GM23338 (cell line): ENCODE measurements at regions not wholly inside any gene's neighbourhood (a gene's known extent, or its start where the extent isn't known, plus 50 kb on each side); places are given as distances from the start of the nearest gene placed in this dataset.

Experiments
- ATAC-seq: fragments of 200-7000 bp; cut with Tn5 transposase; 3 replicates; pipeline ENCODE4 v1.9.1; 2020
- DNase-seq: peaks from one replicate; pipeline ENCODE4 v3.0.0-alpha.2; 2015; ENCODE audit warnings: low spot score
- H2AFZ ChIP-seq: fragments of 200-600 bp; sonication (generic); 2 replicates; pipeline ENCODE4 v1.8.0; 2016; ENCODE audit warnings: antibody characterized with exemption, mild to moderate bottlenecking, moderate library complexity
- H3F3A ChIP-seq: fragments of 200-600 bp; sonication (generic); replicated peaks from 2 replicates; pipeline ENCODE4 v1.8.0; 2017; ENCODE audit warnings: antibody characterized with exemption, mixed run types, low read depth
- H3K27ac ChIP-seq: fragments of 200-600 bp; sonication (generic); 2 replicates; pipeline ENCODE4 v1.6.1; 2016; ENCODE audit warnings: low read depth
- H3K27me3 ChIP-seq: fragments of 200-600 bp; sonication (generic); 2 replicates; pipeline ENCODE4 v1.8.0; 2016; ENCODE audit warnings: mild to moderate bottlenecking, mixed run types, moderate library complexity; ENCODE audit not compliant: insufficient read depth
- H3K36me3 ChIP-seq: fragments of 200-600 bp; sonication (generic); 2 replicates; pipeline ENCODE4 v1.8.0; 2016; ENCODE audit warnings: mild to moderate bottlenecking; ENCODE audit not compliant: insufficient read depth
- H3K4me1 ChIP-seq: fragments of 200-600 bp; sonication (generic); 2 replicates; pipeline ENCODE4 v1.8.0; 2016; ENCODE audit warnings: mild to moderate bottlenecking, moderate library complexity; ENCODE audit not compliant: insufficient read depth
- H3K4me2 ChIP-seq: fragments of 200-600 bp; sonication (generic); 2 replicates; pipeline ENCODE4 v1.7.1; 2017; ENCODE audit warnings: mixed run types
- H3K4me3 ChIP-seq: fragments of 200-600 bp; sonication (generic); 2 replicates; pipeline ENCODE4 v1.6.1; 2016; ENCODE audit warnings: mixed run types
- H3K79me2 ChIP-seq: fragments of 200-600 bp; sonication (generic); replicated peaks from 2 replicates; pipeline ENCODE4 v1.8.0; 2017; ENCODE audit warnings: mild to moderate bottlenecking; ENCODE audit not compliant: insufficient read depth
- H3K9me2 ChIP-seq: fragments of 200-600 bp; sonication (generic); 2 replicates; pipeline ENCODE4 v1.8.0; 2017; ENCODE audit not compliant: insufficient read depth
- H4K20me1 ChIP-seq: fragments of 200-600 bp; sonication (generic); replicated peaks from 2 replicates; pipeline ENCODE4 v1.8.0; 2017; ENCODE audit warnings: mild to moderate bottlenecking; ENCODE audit not compliant: insufficient read depth
- H3K27ac Mint-ChIP-seq: 2 replicates; pipeline ENCODE4 v1.8.0; 2020; ENCODE audit warnings: inconsistent platforms, mild to moderate bottlenecking, moderate library complexity, mixed read lengths
- H3K27me3 Mint-ChIP-seq: 3 replicates; pipeline ENCODE4 v1.8.0; 2022; ENCODE audit warnings: low read depth, mild to moderate bottlenecking, moderate library complexity, mixed read lengths, inconsistent platforms; ENCODE audit not compliant: insufficient read depth, poor library complexity
- H3K36me3 Mint-ChIP-seq: 3 replicates; pipeline ENCODE4 v1.8.0; 2021; ENCODE audit warnings: low read depth, mild to moderate bottlenecking, inconsistent platforms, moderate library complexity, mixed read lengths
- H3K4me1 Mint-ChIP-seq: 3 replicates; pipeline ENCODE4 v1.8.0; 2020; ENCODE audit warnings: mild to moderate bottlenecking, inconsistent platforms, mixed read lengths
- H3K4me3 Mint-ChIP-seq: 3 replicates; pipeline ENCODE4 v1.8.0; 2021; ENCODE audit warnings: moderate library complexity, mild to moderate bottlenecking, inconsistent platforms, mixed read lengths
- H3K9me3 Mint-ChIP-seq: 3 replicates; pipeline ENCODE4 v1.8.0; 2020; ENCODE audit warnings: moderate library complexity, mild to moderate bottlenecking, inconsistent platforms, mixed read lengths
- CREB1 ChIP-seq: fragments of 250-450 bp; sonication (Bioruptor Pico); IDR thresholded peaks from 2 replicates; pipeline ENCODE4 v1.5.0; 2020; ENCODE audit warnings: low read depth, mild to moderate bottlenecking, moderate library complexity
- EZH2 ChIP-seq: fragments of 200-600 bp; sonication (generic); IDR thresholded peaks from one replicate; pipeline ENCODE4 v1.8.0; 2017; ENCODE audit warnings: antibody characterized with exemption, mild to moderate bottlenecking, low read depth; ENCODE audit not compliant: unreplicated experiment
- EZH2phosphoT487 ChIP-seq: fragments of 200-600 bp; sonication (generic); IDR thresholded peaks from one replicate; pipeline ENCODE4 v1.8.1; 2018; ENCODE audit warnings: antibody characterized with exemption; ENCODE audit not compliant: unreplicated experiment
- JUNB ChIP-seq: IDR thresholded peaks from one replicate; pipeline ENCODE4 v1.6.1; 2016; ENCODE audit warnings: antibody characterized with exemption; ENCODE audit not compliant: unreplicated experiment
- NANOG ChIP-seq: IDR thresholded peaks from 2 replicates; pipeline ENCODE4 v1.6.1; 2016; ENCODE audit warnings: antibody characterized with exemption, borderline replicate concordance
- POLR2AphosphoS5 ChIP-seq: IDR thresholded peaks from 2 replicates; pipeline ENCODE4 v1.6.1; 2016; ENCODE audit warnings: antibody characterized with exemption, low read depth
- ZNF114 ChIP-seq: fragments of 250-450 bp; sonication (Bioruptor Pico); IDR thresholded peaks from 2 replicates; pipeline ENCODE4 v1.5.0; 2020; ENCODE audit warnings: mild to moderate bottlenecking, moderate library complexity
- ZNF331 ChIP-seq: fragments of 250-450 bp; sonication (Bioruptor Pico); IDR thresholded peaks from 2 replicates; pipeline ENCODE4 v1.5.0; 2020; ENCODE audit warnings: low read depth, mild to moderate bottlenecking, moderate library complexity
- TF ChIP-seq, protein P1 (sequence below): IDR thresholded peaks from 2 replicates; pipeline ENCODE4 v1.6.1; 2016; ENCODE audit warnings: antibody characterized with exemption
- TF ChIP-seq, protein P2 (sequence below), 2 experiments: fragments of 200-600 bp in 1 of 2; sonication (generic) in 1 of 2; conservative IDR thresholded peaks; 2 replicates each; pipeline versions ENCODE4 v1.5.1 to v1.6.1; 2016 to 2017; ENCODE audit warnings: antibody characterized with exemption in 2 of 2, low read depth in 2 of 2, mild to moderate bottlenecking in 2 of 2, moderate library complexity in 1 of 2
- TF ChIP-seq, protein P3 (sequence below): fragments of 250-450 bp; sonication (Bioruptor Pico); IDR thresholded peaks from 2 replicates; pipeline ENCODE4 v1.5.0; 2020; ENCODE audit warnings: mild to moderate bottlenecking, moderate library complexity
- TF ChIP-seq, protein P4 (sequence below): IDR thresholded peaks from one replicate; pipeline ENCODE4 v1.6.1; 2018; ENCODE audit warnings: antibody characterized with exemption; ENCODE audit not compliant: unreplicated experiment

- TF ChIP-seq ZNF331 (no peak), POLR2AphosphoS5 (no peak), JUNB (no peak), NANOG (no peak), EZH2 (no peak), EZH2phosphoT487 (no peak), CREB1 (CRISPR knock-in tag) (no peak), ZNF114 (CRISPR knock-in tag) (no peak)
- TF ChIP-seq, protein P1, sequence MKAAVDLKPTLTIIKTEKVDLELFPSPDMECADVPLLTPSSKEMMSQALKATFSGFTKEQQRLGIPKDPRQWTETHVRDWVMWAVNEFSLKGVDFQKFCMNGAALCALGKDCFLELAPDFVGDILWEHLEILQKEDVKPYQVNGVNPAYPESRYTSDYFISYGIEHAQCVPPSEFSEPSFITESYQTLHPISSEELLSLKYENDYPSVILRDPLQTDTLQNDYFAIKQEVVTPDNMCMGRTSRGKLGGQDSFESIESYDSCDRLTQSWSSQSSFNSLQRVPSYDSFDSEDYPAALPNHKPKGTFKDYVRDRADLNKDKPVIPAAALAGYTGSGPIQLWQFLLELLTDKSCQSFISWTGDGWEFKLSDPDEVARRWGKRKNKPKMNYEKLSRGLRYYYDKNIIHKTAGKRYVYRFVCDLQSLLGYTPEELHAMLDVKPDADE, result no peak
- TF ChIP-seq, protein P2, sequence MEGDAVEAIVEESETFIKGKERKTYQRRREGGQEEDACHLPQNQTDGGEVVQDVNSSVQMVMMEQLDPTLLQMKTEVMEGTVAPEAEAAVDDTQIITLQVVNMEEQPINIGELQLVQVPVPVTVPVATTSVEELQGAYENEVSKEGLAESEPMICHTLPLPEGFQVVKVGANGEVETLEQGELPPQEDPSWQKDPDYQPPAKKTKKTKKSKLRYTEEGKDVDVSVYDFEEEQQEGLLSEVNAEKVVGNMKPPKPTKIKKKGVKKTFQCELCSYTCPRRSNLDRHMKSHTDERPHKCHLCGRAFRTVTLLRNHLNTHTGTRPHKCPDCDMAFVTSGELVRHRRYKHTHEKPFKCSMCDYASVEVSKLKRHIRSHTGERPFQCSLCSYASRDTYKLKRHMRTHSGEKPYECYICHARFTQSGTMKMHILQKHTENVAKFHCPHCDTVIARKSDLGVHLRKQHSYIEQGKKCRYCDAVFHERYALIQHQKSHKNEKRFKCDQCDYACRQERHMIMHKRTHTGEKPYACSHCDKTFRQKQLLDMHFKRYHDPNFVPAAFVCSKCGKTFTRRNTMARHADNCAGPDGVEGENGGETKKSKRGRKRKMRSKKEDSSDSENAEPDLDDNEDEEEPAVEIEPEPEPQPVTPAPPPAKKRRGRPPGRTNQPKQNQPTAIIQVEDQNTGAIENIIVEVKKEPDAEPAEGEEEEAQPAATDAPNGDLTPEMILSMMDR (conservative IDR thresholded peaks at IDR 0.05; ENCODE audit: low read depth in 2 of 2), result no peak
- TF ChIP-seq, protein P3, sequence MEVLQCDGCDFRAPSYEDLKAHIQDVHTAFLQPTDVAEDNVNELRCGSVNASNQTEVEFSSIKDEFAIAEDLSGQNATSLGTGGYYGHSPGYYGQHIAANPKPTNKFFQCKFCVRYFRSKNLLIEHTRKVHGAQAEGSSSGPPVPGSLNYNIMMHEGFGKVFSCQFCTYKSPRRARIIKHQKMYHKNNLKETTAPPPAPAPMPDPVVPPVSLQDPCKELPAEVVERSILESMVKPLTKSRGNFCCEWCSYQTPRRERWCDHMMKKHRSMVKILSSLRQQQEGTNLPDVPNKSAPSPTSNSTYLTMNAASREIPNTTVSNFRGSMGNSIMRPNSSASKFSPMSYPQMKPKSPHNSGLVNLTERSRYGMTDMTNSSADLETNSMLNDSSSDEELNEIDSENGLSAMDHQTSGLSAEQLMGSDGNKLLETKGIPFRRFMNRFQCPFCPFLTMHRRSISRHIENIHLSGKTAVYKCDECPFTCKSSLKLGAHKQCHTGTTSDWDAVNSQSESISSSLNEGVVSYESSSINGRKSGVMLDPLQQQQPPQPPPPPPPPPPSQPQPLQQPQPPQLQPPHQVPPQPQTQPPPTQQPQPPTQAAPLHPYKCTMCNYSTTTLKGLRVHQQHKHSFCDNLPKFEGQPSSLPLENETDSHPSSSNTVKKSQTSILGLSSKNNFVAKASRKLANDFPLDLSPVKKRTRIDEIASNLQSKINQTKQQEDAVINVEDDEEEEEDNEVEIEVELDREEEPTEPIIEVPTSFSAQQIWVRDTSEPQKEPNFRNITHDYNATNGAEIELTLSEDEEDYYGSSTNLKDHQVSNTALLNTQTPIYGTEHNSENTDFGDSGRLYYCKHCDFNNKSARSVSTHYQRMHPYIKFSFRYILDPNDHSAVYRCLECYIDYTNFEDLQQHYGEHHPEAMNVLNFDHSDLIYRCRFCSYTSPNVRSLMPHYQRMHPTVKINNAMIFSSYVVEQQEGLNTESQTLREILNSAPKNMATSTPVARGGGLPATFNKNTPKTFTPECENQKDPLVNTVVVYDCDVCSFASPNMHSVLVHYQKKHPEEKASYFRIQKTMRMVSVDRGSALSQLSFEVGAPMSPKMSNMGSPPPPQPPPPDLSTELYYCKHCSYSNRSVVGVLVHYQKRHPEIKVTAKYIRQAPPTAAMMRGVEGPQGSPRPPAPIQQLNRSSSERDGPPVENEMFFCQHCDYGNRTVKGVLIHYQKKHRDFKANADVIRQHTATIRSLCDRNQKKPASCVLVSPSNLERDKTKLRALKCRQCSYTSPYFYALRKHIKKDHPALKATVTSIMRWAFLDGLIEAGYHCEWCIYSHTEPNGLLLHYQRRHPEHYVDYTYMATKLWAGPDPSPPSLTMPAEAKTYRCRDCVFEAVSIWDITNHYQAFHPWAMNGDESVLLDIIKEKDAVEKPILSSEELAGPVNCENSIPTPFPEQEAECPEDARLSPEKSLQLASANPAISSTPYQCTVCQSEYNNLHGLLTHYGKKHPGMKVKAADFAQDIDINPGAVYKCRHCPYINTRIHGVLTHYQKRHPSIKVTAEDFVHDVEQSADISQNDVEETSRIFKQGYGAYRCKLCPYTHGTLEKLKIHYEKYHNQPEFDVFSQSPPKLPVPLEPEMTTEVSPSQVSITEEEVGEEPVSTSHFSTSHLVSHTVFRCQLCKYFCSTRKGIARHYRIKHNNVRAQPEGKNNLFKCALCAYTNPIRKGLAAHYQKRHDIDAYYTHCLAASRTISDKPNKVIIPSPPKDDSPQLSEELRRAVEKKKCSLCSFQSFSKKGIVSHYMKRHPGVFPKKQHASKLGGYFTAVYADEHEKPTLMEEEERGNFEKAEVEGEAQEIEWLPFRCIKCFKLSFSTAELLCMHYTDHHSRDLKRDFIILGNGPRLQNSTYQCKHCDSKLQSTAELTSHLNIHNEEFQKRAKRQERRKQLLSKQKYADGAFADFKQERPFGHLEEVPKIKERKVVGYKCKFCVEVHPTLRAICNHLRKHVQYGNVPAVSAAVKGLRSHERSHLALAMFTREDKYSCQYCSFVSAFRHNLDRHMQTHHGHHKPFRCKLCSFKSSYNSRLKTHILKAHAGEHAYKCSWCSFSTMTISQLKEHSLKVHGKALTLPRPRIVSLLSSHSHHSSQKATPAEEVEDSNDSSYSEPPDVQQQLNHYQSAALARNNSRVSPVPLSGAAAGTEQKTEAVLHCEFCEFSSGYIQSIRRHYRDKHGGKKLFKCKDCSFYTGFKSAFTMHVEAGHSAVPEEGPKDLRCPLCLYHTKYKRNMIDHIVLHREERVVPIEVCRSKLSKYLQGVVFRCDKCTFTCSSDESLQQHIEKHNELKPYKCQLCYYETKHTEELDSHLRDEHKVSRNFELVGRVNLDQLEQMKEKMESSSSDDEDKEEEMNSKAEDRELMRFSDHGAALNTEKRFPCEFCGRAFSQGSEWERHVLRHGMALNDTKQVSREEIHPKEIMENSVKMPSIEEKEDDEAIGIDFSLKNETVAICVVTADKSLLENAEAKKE (CRISPR knock-in tag), result no peak
- TF ChIP-seq, protein P4, sequence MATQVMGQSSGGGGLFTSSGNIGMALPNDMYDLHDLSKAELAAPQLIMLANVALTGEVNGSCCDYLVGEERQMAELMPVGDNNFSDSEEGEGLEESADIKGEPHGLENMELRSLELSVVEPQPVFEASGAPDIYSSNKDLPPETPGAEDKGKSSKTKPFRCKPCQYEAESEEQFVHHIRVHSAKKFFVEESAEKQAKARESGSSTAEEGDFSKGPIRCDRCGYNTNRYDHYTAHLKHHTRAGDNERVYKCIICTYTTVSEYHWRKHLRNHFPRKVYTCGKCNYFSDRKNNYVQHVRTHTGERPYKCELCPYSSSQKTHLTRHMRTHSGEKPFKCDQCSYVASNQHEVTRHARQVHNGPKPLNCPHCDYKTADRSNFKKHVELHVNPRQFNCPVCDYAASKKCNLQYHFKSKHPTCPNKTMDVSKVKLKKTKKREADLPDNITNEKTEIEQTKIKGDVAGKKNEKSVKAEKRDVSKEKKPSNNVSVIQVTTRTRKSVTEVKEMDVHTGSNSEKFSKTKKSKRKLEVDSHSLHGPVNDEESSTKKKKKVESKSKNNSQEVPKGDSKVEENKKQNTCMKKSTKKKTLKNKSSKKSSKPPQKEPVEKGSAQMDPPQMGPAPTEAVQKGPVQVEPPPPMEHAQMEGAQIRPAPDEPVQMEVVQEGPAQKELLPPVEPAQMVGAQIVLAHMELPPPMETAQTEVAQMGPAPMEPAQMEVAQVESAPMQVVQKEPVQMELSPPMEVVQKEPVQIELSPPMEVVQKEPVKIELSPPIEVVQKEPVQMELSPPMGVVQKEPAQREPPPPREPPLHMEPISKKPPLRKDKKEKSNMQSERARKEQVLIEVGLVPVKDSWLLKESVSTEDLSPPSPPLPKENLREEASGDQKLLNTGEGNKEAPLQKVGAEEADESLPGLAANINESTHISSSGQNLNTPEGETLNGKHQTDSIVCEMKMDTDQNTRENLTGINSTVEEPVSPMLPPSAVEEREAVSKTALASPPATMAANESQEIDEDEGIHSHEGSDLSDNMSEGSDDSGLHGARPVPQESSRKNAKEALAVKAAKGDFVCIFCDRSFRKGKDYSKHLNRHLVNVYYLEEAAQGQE, result no peak
- H3K36me3 Mint-ChIP-seq, result peaks cover 3% of the 10 kb centered on the region; the same call in 2 of the 3 replicates
- Histone ChIP-seq H2AFZ (no peak overlapping the region), H3K4me1 (no peaks in the 10 kb centered on the region), H3K79me2 (no peaks in the 10 kb centered on the region), H3K9me2 (no peaks in the 10 kb centered on the region), H4K20me1 (no peaks in the 10 kb centered on the region), H3K27ac (no peak overlapping the region), H3F3A (no peaks in the 10 kb centered on the region), H3K27me3 (no peaks in the 10 kb centered on the region), H3K36me3 (no peaks in the 10 kb centered on the region), H3K4me3 (no peak overlapping the region), H3K4me2 (no peak overlapping the region)
- no peak overlapping the region for H3K4me3 Mint-ChIP-seq
- no peaks in the 10 kb centered on the region for H3K27me3 Mint-ChIP-seq
- no peak for DNase-seq
- no peak overlapping the region for H3K27ac Mint-ChIP-seq
- no peaks in the 10 kb centered on the region for H3K4me1 Mint-ChIP-seq
- ATAC-seq, result no peak
- H3K9me3 Mint-ChIP-seq, result no peaks in the 10 kb centered on the region
These were observed 192.7 kb upstream of the KCNJ16 start for GRCh38 chr17:69882281-69882680.
